Gastrocnemius medialis (tissue), 4 donors: ENCODE measurements at regions not wholly inside any gene's neighbourhood (a gene's known extent, or its start where the extent isn't known, plus 50 kb on each side); places are given as distances from the start of the nearest gene placed in this dataset.

Experiments used
- ATAC-seq, 2 donors: fragments of 150-250 bp; one replicate each; pipeline ENCODE4 v1.9.1; 2016
- DNase-seq, 2 donors: peaks; one replicate each; pipeline ENCODE4 v3.0.0-alpha.2; 2019
- H3K27ac ChIP-seq, 4 donors: fragments of 200-600 bp; sonication (generic); 1 replicate in 1 of 4; 2 replicates in 3 of 4; pipeline ENCODE4 v1.5.1; 2016 to 2018; ENCODE audit warnings: mild to moderate bottlenecking in 2 of 4, moderate library complexity in 1 of 4
- H3K27me3 ChIP-seq, 3 donors: fragments of 200-600 bp; sonication (generic) in 2 of 3; 1 replicate in 1 of 3; 2 replicates in 2 of 3; pipeline versions ENCODE4 v1.5.1 to v1.6.0; 2016 to 2019; ENCODE audit warnings: mild to moderate bottlenecking in 1 of 3, moderate library complexity in 1 of 3
- H3K36me3 ChIP-seq, 2 donors: fragments of 200-600 bp; sonication (generic) in 1 of 2; one replicate each; pipeline ENCODE4 v1.5.1; 2017 to 2018
- H3K4me1 ChIP-seq, 2 donors: fragments of 200-600 bp; sonication (generic) in 1 of 2; one replicate each; pipeline ENCODE4 v1.5.1; 2016 to 2017; ENCODE audit warnings: mild to moderate bottlenecking in 2 of 2
- H3K4me3 ChIP-seq, 4 donors: fragments of 200-600 bp; sonication (generic) in 3 of 4; 1 replicate in 1 of 4; 2 replicates in 3 of 4; pipeline ENCODE4 v1.5.1; 2016 to 2019; ENCODE audit warnings: mild to moderate bottlenecking in 2 of 4
- H3K9me3 ChIP-seq, 3 donors: fragments of 200-600 bp; sonication (generic) in 2 of 3; 1 replicate in 1 of 3; 2 replicates in 2 of 3; pipeline ENCODE4 v1.5.1; 2016 to 2019
- CTCF ChIP-seq, 5 experiments: fragments of 450-650 bp in 3 of 5; fragments of 200-600 bp in 2 of 5; sonication (generic) in 2 of 5; IDR thresholded peaks in 4 of 5; conservative IDR thresholded peaks in 1 of 5; 1 replicate in 4 of 5; 2 replicates in 1 of 5; pipeline ENCODE4 v1.5.1; 2016 to 2019; ENCODE audit warnings: antibody characterized with exemption in 5 of 5, mild to moderate bottlenecking in 3 of 5, moderate library complexity in 3 of 5
- POLR2A ChIP-seq, 2 donors: fragments of 450-650 bp; IDR thresholded peaks; one replicate each; pipeline ENCODE4 v1.6.1; 2017; ENCODE audit warnings: antibody characterized with exemption in 2 of 2, mild to moderate bottlenecking in 2 of 2, moderate library complexity in 2 of 2
- in situ Hi-C, 4 donors: fragments of 200-750 bp; cut with MboI; loops; one replicate each; pipeline versions ENCODE4 v1.15.0 to v1.8.0; 2017; ENCODE audit warnings: low sequenced_read_pairs in 4 of 4
- intact Hi-C: fragments of 100-400 bp; cut with DNase I; formaldehyde crosslinking; loops from one replicate; pipeline ENCODE4 v1.15.1; 2023; ENCODE audit warnings: low total_unique reads

- ATAC-seq: no peak
- no peaks in the 10 kb centered on the region for H3K4me1 ChIP-seq
- H3K27me3 ChIP-seq: no peaks in the 10 kb centered on the region
- in situ Hi-C loops (no loop called here), intact Hi-C loops (no loop called here)
- DNase-seq: no peak
- no peak overlapping the region for H3K4me3 ChIP-seq
- no peaks in the 10 kb centered on the region for H3K9me3 ChIP-seq
- H3K36me3 ChIP-seq: no peaks in the 10 kb centered on the region
- no peak overlapping the region for H3K27ac ChIP-seq
- TF ChIP-seq POLR2A (IDR thresholded peaks at IDR 0.05) (no peak), CTCF (IDR thresholded peaks at IDR 0.05 in 4 of 5, conservative IDR thresholded peaks at IDR 0.05 in 1 of 5) (no peak)
Observed at GRCh38 chr10:128865436-128866195, 601.4 kb upstream of the MGMT start.

- Histone ChIP-seq H3K27me3 (no peaks in the 10 kb centered on the region), H3K4me3 (no peak overlapping the region), H3K27ac (no peak overlapping the region), H3K36me3 (no peaks in the 10 kb centered on the region), H3K9me3 (no peaks in the 10 kb centered on the region), H3K4me1 (no peaks in the 10 kb centered on the region)
- TF ChIP-seq CTCF (IDR thresholded peaks at IDR 0.05 in 4 of 5, conservative IDR thresholded peaks at IDR 0.05 in 1 of 5) (no peak), POLR2A (IDR thresholded peaks at IDR 0.05) (no peak)
- intact Hi-C loops (no loop called here), in situ Hi-C loops (no loop called here)
- no peak for DNase-seq
- no peak for ATAC-seq
Observed at GRCh38 chr10:128866551-128866950, 600.5 kb upstream of the MGMT start.

- intact Hi-C loops: no loop called here
- Histone ChIP-seq H3K27me3 (no peaks in the 10 kb centered on the region), H3K4me1 (no peaks in the 10 kb centered on the region), H3K36me3 (no peaks in the 10 kb centered on the region), H3K27ac (no peak overlapping the region), H3K4me3 (no peak overlapping the region), H3K9me3 (no peaks in the 10 kb centered on the region)
- TF ChIP-seq POLR2A (IDR thresholded peaks at IDR 0.05): no peak
- TF ChIP-seq CTCF (IDR thresholded peaks at IDR 0.05 in 4 of 5, conservative IDR thresholded peaks at IDR 0.05 in 1 of 5): no peak
- no peak for ATAC-seq
- in situ Hi-C loops: no loop called here
- no peak for DNase-seq
Observed at GRCh38 chr10:128867210-128867609, 599.8 kb upstream of the MGMT start.

GRCh38 chr10:128867819-128868218 lies 599.2 kb upstream of the MGMT start:
- DNase-seq (no peak), ATAC-seq (no peak)
- Histone ChIP-seq H3K4me3 (no peak overlapping the region), H3K9me3 (no peaks in the 10 kb centered on the region), H3K36me3 (no peaks in the 10 kb centered on the region), H3K27ac (no peak overlapping the region), H3K4me1 (no peaks in the 10 kb centered on the region), H3K27me3 (no peaks in the 10 kb centered on the region)
- in situ Hi-C loops: no loop called here
- intact Hi-C loops: no loop called here
- no peak for TF ChIP-seq CTCF (IDR thresholded peaks at IDR 0.05 in 4 of 5, conservative IDR thresholded peaks at IDR 0.05 in 1 of 5)
- no peak for TF ChIP-seq POLR2A (IDR thresholded peaks at IDR 0.05)

- TF ChIP-seq POLR2A (IDR thresholded peaks at IDR 0.05) (no peak), CTCF (IDR thresholded peaks at IDR 0.05 in 4 of 5, conservative IDR thresholded peaks at IDR 0.05 in 1 of 5) (no peak)
- Histone ChIP-seq H3K4me3 (no peak overlapping the region), H3K36me3 (no peaks in the 10 kb centered on the region), H3K9me3 (no peaks in the 10 kb centered on the region), H3K27ac (no peak overlapping the region), H3K4me1 (no peaks in the 10 kb centered on the region), H3K27me3 (no peaks in the 10 kb centered on the region)
- ATAC-seq (no peak), DNase-seq (no peak)
- intact Hi-C loops: no loop called here
- in situ Hi-C loops: no loop called here
Observed at GRCh38 chr10:128868481-128868880, 598.6 kb upstream of the MGMT start.
